Esophagus squamous epithelium (tissue), 5 donors: ENCODE measurements at regions not wholly inside any gene's neighbourhood (a gene's known extent, or its start where the extent isn't known, plus 50 kb on each side); places are given as distances from the start of the nearest gene placed in this dataset.

Experiments used
- DNase-seq: peaks from one replicate; lab custom pipeline; 2025; lab: John Stamatoyannopoulos, UW
- H3K27ac ChIP-seq, 4 donors: fragments of 200-600 bp; sonication (generic); one replicate each; pipeline ENCODE4 v1.5.1; 2016 to 2019; ENCODE audit warnings: mild to moderate bottlenecking in 1 of 4
- H3K27me3 ChIP-seq, 4 donors: fragments of 200-600 bp; sonication (generic); 1 replicate in 3 of 4; 2 replicates in 1 of 4; pipeline versions ENCODE4 v1.5.1 to v1.6.0; 2017 to 2021; ENCODE audit warnings: antibody characterized with exemption in 1 of 4
- H3K36me3 ChIP-seq, 3 donors: fragments of 200-600 bp; sonication (generic); one replicate each; pipeline ENCODE4 v1.5.1; 2016 to 2019
- H3K4me1 ChIP-seq, 3 donors: fragments of 200-600 bp; sonication (generic); one replicate each; pipeline ENCODE4 v1.5.1; 2017 to 2019
- H3K4me3 ChIP-seq, 4 donors: fragments of 200-600 bp; sonication (generic); 1 replicate in 3 of 4; 2 replicates in 1 of 4; pipeline ENCODE4 v1.5.1; 2016 to 2019; ENCODE audit warnings: mild to moderate bottlenecking in 2 of 4, moderate library complexity in 1 of 4
- H3K9me3 ChIP-seq, 3 donors: fragments of 200-600 bp; sonication (generic); one replicate each; pipeline ENCODE4 v1.5.1; 2016 to 2019
- CTCF ChIP-seq, 6 experiments: fragments of 450-650 bp in 4 of 6; fragments of 200-600 bp in 2 of 6; sonication (generic) in 2 of 6; IDR thresholded peaks; one replicate each; pipeline ENCODE4 v1.5.1; 2016 to 2019; ENCODE audit warnings: antibody characterized with exemption in 6 of 6, mild to moderate bottlenecking in 4 of 6, moderate library complexity in 4 of 6
- POLR2A ChIP-seq, 4 donors: fragments of 450-650 bp; IDR thresholded peaks; one replicate each; pipeline ENCODE4 v1.6.1; 2017; ENCODE audit warnings: antibody characterized with exemption in 4 of 4, mild to moderate bottlenecking in 4 of 4, moderate library complexity in 3 of 4
- WGBS, 2 donors: methylation state at CpG; one replicate each; pipeline ENCODE4 v1.1.5; 2018; 5-methylcytosine and 5-hydroxymethylcytosine counted together
- intact Hi-C: fragments of 100-400 bp; cut with DNase I; formaldehyde crosslinking; loops from one replicate; pipeline ENCODE4 v1.15.0; 2022
- donor health status: DM: yes; HTN: yes; CAD: no.

GRCh38 chr9:13644675-13645074, 365.2 kb upstream of the MPDZ start:
- TF ChIP-seq CTCF (IDR thresholded peaks at IDR 0.05) (no peak), POLR2A (IDR thresholded peaks at IDR 0.05) (no peak)
- Histone ChIP-seq H3K4me3 (no peak overlapping the region), H3K9me3 (no peaks in the 10 kb centered on the region), H3K27me3 (no peaks in the 10 kb centered on the region), H3K4me1 (no peaks in the 10 kb centered on the region), H3K27ac (no peak overlapping the region), H3K36me3 (no peaks in the 10 kb centered on the region)
- intact Hi-C loops, result no loop called here
- WGBS, 2 donors, result 60 to 76% methylated on average over 1 of the region's 1 CpG
- DNase-seq, result no peak

GRCh38 chr9:13642646-13643045, 363.2 kb upstream of the MPDZ start:
- no peak overlapping the region for H3K27ac ChIP-seq
- no peaks in the 10 kb centered on the region for H3K4me1 ChIP-seq
- H3K27me3 ChIP-seq, result no peaks in the 10 kb centered on the region
- no peaks in the 10 kb centered on the region for H3K9me3 ChIP-seq
- intact Hi-C loops, result no loop called here
- TF ChIP-seq CTCF (IDR thresholded peaks at IDR 0.05) (no peak), POLR2A (IDR thresholded peaks at IDR 0.05) (no peak)
- WGBS, 2 donors, result 86 to 89% methylated on average over 2 of the region's 2 CpGs
- no peaks in the 10 kb centered on the region for H3K36me3 ChIP-seq
- no peak for DNase-seq
- H3K4me3 ChIP-seq, result no peak overlapping the region

- H3K4me1 ChIP-seq, result no peaks in the 10 kb centered on the region
- intact Hi-C loops, result no loop called here
- DNase-seq, result no peak
- TF ChIP-seq CTCF (IDR thresholded peaks at IDR 0.05) (no peak), POLR2A (IDR thresholded peaks at IDR 0.05) (no peak)
- no peaks in the 10 kb centered on the region for H3K9me3 ChIP-seq
- 82 to 92% methylated on average over 4 of the region's 4 CpGs for WGBS, 2 donors
- H3K36me3 ChIP-seq, result no peaks in the 10 kb centered on the region
- no peak overlapping the region for H3K4me3 ChIP-seq
- H3K27ac ChIP-seq, result no peak overlapping the region
- H3K27me3 ChIP-seq, result no peaks in the 10 kb centered on the region
These were observed 349.6 kb upstream of the MPDZ start for GRCh38 chr9:13629067-13629466.

GRCh38 chr9:13628526-13628925, 349.0 kb upstream of the MPDZ start:
- H3K4me3 ChIP-seq, result no peak overlapping the region
- H3K27me3 ChIP-seq, result no peaks in the 10 kb centered on the region
- intact Hi-C loops, result no loop called here
- H3K36me3 ChIP-seq, result no peaks in the 10 kb centered on the region
- no peaks in the 10 kb centered on the region for H3K9me3 ChIP-seq
- H3K27ac ChIP-seq, result no peak overlapping the region
- 23 to 26% methylated on average over 1 of the region's 1 CpG for WGBS, 2 donors
- no peak for TF ChIP-seq CTCF (IDR thresholded peaks at IDR 0.05)
- no peak for TF ChIP-seq POLR2A (IDR thresholded peaks at IDR 0.05)
- no peak for DNase-seq
- H3K4me1 ChIP-seq, result no peaks in the 10 kb centered on the region

GRCh38 chr9:13627502-13627901, 348.0 kb upstream of the MPDZ start:
- no peaks in the 10 kb centered on the region for H3K9me3 ChIP-seq
- H3K27ac ChIP-seq, result no peak overlapping the region
- H3K36me3 ChIP-seq, result no peaks in the 10 kb centered on the region
- no peaks in the 10 kb centered on the region for H3K4me1 ChIP-seq
- no peaks in the 10 kb centered on the region for H3K27me3 ChIP-seq
- TF ChIP-seq POLR2A (IDR thresholded peaks at IDR 0.05), result no peak
- no peak for TF ChIP-seq CTCF (IDR thresholded peaks at IDR 0.05)
- DNase-seq, result no peak
- WGBS, 2 donors, result 86% methylated on average over 1 of the region's 3 CpGs; no CpG with 5 or more reads in 1 of the 2 donors
- H3K4me3 ChIP-seq, result no peak overlapping the region
- intact Hi-C loops, result no loop called here
